Loucy (cell line): ENCODE measurements at regions not wholly inside any gene's neighbourhood (a gene's known extent, or its start where the extent isn't known, plus 50 kb on each side); places are given as distances from the start of the nearest gene placed in this dataset.

ENCODE experiments used
- EZH2phosphoT487 ChIP-seq: fragments of 200-600 bp; IDR thresholded peaks from 2 replicates; pipeline ENCODE4 v1.6.1; 2018; ENCODE audit warnings: antibody characterized with exemption, mild to moderate bottlenecking, moderate library complexity, borderline replicate concordance
- TF ChIP-seq, protein P1 (sequence below): fragments of 200-600 bp; sonication (generic); conservative IDR thresholded peaks from 2 replicates; pipeline ENCODE4 v1.5.1; 2014; ENCODE audit warnings: mild to moderate bottlenecking, antibody characterized with exemption, low read length

DNA sequence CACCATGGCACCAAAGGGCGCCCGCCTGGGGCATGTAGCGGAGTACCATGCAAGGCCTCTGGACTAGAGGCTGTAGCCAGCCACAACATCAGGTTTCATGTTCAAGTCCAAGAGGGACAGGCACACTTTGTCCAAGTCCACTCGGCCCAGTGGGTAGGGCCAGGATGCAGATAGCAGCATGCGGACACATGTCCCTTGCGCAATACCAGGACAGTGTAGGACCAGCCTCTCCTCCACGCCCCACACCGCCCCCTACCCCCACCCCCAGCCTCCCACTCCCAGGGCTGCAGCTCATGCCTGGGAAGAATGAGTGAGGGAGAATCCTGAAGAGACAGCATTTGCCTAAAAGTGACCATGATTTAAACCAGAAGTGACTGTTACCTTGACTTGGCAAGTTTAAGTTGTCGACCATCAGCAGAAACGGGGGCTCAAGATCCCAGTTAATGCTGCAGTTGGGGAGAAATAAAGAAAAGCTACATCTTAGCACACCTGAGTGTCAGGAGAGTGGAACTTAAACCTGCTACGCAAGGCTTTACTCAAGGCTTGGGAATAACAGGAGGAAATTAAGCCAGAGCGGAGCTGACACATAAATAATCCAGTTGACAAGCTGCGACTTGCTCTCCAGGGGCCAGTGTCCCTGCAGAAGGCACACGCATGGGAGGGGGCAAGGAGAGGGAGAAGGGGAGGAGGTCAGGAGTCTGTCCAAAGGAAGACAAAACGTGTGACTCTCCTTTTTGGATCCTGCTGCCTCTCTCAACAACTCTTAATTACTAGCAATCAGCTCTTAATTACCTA, 221.7 kb downstream of the BCOR start:
- TF ChIP-seq, protein P1, sequence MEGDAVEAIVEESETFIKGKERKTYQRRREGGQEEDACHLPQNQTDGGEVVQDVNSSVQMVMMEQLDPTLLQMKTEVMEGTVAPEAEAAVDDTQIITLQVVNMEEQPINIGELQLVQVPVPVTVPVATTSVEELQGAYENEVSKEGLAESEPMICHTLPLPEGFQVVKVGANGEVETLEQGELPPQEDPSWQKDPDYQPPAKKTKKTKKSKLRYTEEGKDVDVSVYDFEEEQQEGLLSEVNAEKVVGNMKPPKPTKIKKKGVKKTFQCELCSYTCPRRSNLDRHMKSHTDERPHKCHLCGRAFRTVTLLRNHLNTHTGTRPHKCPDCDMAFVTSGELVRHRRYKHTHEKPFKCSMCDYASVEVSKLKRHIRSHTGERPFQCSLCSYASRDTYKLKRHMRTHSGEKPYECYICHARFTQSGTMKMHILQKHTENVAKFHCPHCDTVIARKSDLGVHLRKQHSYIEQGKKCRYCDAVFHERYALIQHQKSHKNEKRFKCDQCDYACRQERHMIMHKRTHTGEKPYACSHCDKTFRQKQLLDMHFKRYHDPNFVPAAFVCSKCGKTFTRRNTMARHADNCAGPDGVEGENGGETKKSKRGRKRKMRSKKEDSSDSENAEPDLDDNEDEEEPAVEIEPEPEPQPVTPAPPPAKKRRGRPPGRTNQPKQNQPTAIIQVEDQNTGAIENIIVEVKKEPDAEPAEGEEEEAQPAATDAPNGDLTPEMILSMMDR: no peak
- TF ChIP-seq EZH2phosphoT487: no peak
